T-helper 2 cell treated with Interferon-gamma antibody and Interleukin-4, amounts not matched to agents 5 μg/mL and 100 μg/mL, for 36 hours (primary cell): ENCODE measurements at regions not wholly inside any gene's neighbourhood (a gene's known extent, or its start where the extent isn't known, plus 50 kb on each side); places are given as distances from the start of the nearest gene placed in this dataset.

Experiments
- DNase-seq: peaks from one replicate; pipeline ENCODE4 v3.0.0; 2021; ENCODE audit warnings: low spot score
- H3K27ac Mint-ChIP-seq: one replicate; pipeline ENCODE4 v1.8.0; 2021; ENCODE audit warnings: mild to moderate bottlenecking, mixed read lengths
- H3K27me3 Mint-ChIP-seq: one replicate; pipeline ENCODE4 v1.8.0; 2021; ENCODE audit warnings: low read depth, mixed read lengths
- H3K36me3 Mint-ChIP-seq: one replicate; pipeline ENCODE4 v1.8.0; 2021; ENCODE audit warnings: low read depth, mixed read lengths
- H3K4me1 Mint-ChIP-seq: one replicate; pipeline ENCODE4 v1.8.0; 2021; ENCODE audit warnings: low read depth, mixed read lengths
- H3K4me3 Mint-ChIP-seq: one replicate; pipeline ENCODE4 v1.8.0; 2022; ENCODE audit warnings: mild to moderate bottlenecking, moderate library complexity, mixed read lengths
- H3K9me3 Mint-ChIP-seq: one replicate; pipeline ENCODE4 v1.8.0; 2021; ENCODE audit warnings: mixed read lengths

GRCh38 chr3:1752205-1752604 is 346.5 kb upstream of the CNTN4 start:
- H3K4me3 Mint-ChIP-seq: no peak overlapping the region
- no peaks in the 10 kb centered on the region for H3K4me1 Mint-ChIP-seq
- H3K36me3 Mint-ChIP-seq: no peaks in the 10 kb centered on the region
- H3K27ac Mint-ChIP-seq: no peak overlapping the region
- no peaks in the 10 kb centered on the region for H3K27me3 Mint-ChIP-seq
- no peak for DNase-seq
- peaks cover 27% of the 10 kb centered on the region for H3K9me3 Mint-ChIP-seq

- Mint-ChIP-seq H3K4me3 (no peak overlapping the region), H3K9me3 (peaks cover 11% of the 10 kb centered on the region), H3K4me1 (no peaks in the 10 kb centered on the region), H3K27ac (no peak overlapping the region), H3K36me3 (no peaks in the 10 kb centered on the region), H3K27me3 (no peaks in the 10 kb centered on the region)
- DNase-seq: no peak
Observed at GRCh38 chr3:1766384-1766783, 332.3 kb upstream of the CNTN4 start.

GRCh38 chr3:1773679-1774078 is 325.0 kb upstream of the CNTN4 start:
- no peak for DNase-seq
- Mint-ChIP-seq H3K4me1 (no peaks in the 10 kb centered on the region), H3K9me3 (peaks cover 22% of the 10 kb centered on the region), H3K36me3 (no peaks in the 10 kb centered on the region), H3K4me3 (no peak overlapping the region), H3K27me3 (no peaks in the 10 kb centered on the region), H3K27ac (no peak overlapping the region)

- H3K4me1 Mint-ChIP-seq: no peaks in the 10 kb centered on the region
- H3K27ac Mint-ChIP-seq: no peak overlapping the region
- H3K36me3 Mint-ChIP-seq: no peaks in the 10 kb centered on the region
- no peaks in the 10 kb centered on the region for H3K27me3 Mint-ChIP-seq
- peaks cover 19% of the 10 kb centered on the region for H3K9me3 Mint-ChIP-seq
- no peak overlapping the region for H3K4me3 Mint-ChIP-seq
- no peak for DNase-seq
Observed at GRCh38 chr3:1774597-1774996, 324.1 kb upstream of the CNTN4 start.

- Mint-ChIP-seq H3K9me3 (peaks cover 15% of the 10 kb centered on the region), H3K4me1 (no peaks in the 10 kb centered on the region), H3K27me3 (no peaks in the 10 kb centered on the region), H3K27ac (no peak overlapping the region), H3K4me3 (no peak overlapping the region), H3K36me3 (no peaks in the 10 kb centered on the region)
- no peak for DNase-seq
Observed at GRCh38 chr3:1775321-1775720, 323.3 kb upstream of the CNTN4 start.

GRCh38 chr3:1783995-1784394 is 314.7 kb upstream of the CNTN4 start:
- DNase-seq: no peak
- no peaks in the 10 kb centered on the region for H3K36me3 Mint-ChIP-seq
- peaks cover 2% of the 10 kb centered on the region for H3K9me3 Mint-ChIP-seq
- H3K27ac Mint-ChIP-seq: no peak overlapping the region
- H3K4me1 Mint-ChIP-seq: no peaks in the 10 kb centered on the region
- no peak overlapping the region for H3K4me3 Mint-ChIP-seq
- H3K27me3 Mint-ChIP-seq: no peaks in the 10 kb centered on the region

GRCh38 chr3:1787094-1787493 is 311.6 kb upstream of the CNTN4 start:
- peaks cover 8% of the 10 kb centered on the region for H3K9me3 Mint-ChIP-seq
- H3K27ac Mint-ChIP-seq: no peak overlapping the region
- H3K27me3 Mint-ChIP-seq: no peaks in the 10 kb centered on the region
- H3K4me3 Mint-ChIP-seq: no peak overlapping the region
- no peaks in the 10 kb centered on the region for H3K36me3 Mint-ChIP-seq
- H3K4me1 Mint-ChIP-seq: no peaks in the 10 kb centered on the region
- DNase-seq: no peak

- Mint-ChIP-seq H3K36me3 (no peaks in the 10 kb centered on the region), H3K4me1 (no peaks in the 10 kb centered on the region), H3K27me3 (no peaks in the 10 kb centered on the region), H3K9me3 (peaks cover 12% of the 10 kb centered on the region), H3K27ac (no peak overlapping the region), H3K4me3 (no peak overlapping the region)
- DNase-seq: no peak
Observed at GRCh38 chr3:1792466-1792865, 306.2 kb upstream of the CNTN4 start.

- DNase-seq: no peak
- Mint-ChIP-seq H3K4me3 (no peak overlapping the region), H3K36me3 (no peaks in the 10 kb centered on the region), H3K27me3 (no peaks in the 10 kb centered on the region), H3K4me1 (no peaks in the 10 kb centered on the region), H3K27ac (no peak overlapping the region), H3K9me3 (peaks cover 21% of the 10 kb centered on the region)
Observed at GRCh38 chr3:1798711-1799405, 299.8 kb upstream of the CNTN4 start.

- H3K27ac Mint-ChIP-seq: no peak overlapping the region
- no peak overlapping the region for H3K4me3 Mint-ChIP-seq
- peaks cover 59% of the 10 kb centered on the region for H3K9me3 Mint-ChIP-seq
- no peaks in the 10 kb centered on the region for H3K4me1 Mint-ChIP-seq
- H3K27me3 Mint-ChIP-seq: no peaks in the 10 kb centered on the region
- DNase-seq: no peak
- H3K36me3 Mint-ChIP-seq: no peaks in the 10 kb centered on the region
Observed at GRCh38 chr3:1805331-1805730, 293.3 kb upstream of the CNTN4 start.

GRCh38 chr3:1808590-1808989 is 290.1 kb upstream of the CNTN4 start:
- Mint-ChIP-seq H3K27ac (no peak overlapping the region), H3K4me1 (no peaks in the 10 kb centered on the region), H3K27me3 (no peaks in the 10 kb centered on the region), H3K4me3 (no peak overlapping the region), H3K9me3 (peaks cover 56% of the 10 kb centered on the region), H3K36me3 (no peaks in the 10 kb centered on the region)
- DNase-seq: no peak

- no peaks in the 10 kb centered on the region for H3K36me3 Mint-ChIP-seq
- H3K4me3 Mint-ChIP-seq: no peak overlapping the region
- DNase-seq: no peak
- H3K27ac Mint-ChIP-seq: no peak overlapping the region
- no peaks in the 10 kb centered on the region for H3K27me3 Mint-ChIP-seq
- H3K9me3 Mint-ChIP-seq: peaks cover 8% of the 10 kb centered on the region
- no peaks in the 10 kb centered on the region for H3K4me1 Mint-ChIP-seq
Observed at GRCh38 chr3:1823867-1824266, 274.8 kb upstream of the CNTN4 start.

GRCh38 chr3:1824359-1824758 is 274.3 kb upstream of the CNTN4 start:
- no peaks in the 10 kb centered on the region for H3K27me3 Mint-ChIP-seq
- no peak for DNase-seq
- H3K27ac Mint-ChIP-seq: no peak overlapping the region
- peaks cover 8% of the 10 kb centered on the region for H3K9me3 Mint-ChIP-seq
- H3K4me1 Mint-ChIP-seq: no peaks in the 10 kb centered on the region
- no peak overlapping the region for H3K4me3 Mint-ChIP-seq
- H3K36me3 Mint-ChIP-seq: no peaks in the 10 kb centered on the region

GRCh38 chr3:1828519-1828918 is 270.1 kb upstream of the CNTN4 start:
- DNase-seq: no peak
- Mint-ChIP-seq H3K27ac (no peak overlapping the region), H3K36me3 (no peaks in the 10 kb centered on the region), H3K4me1 (no peaks in the 10 kb centered on the region), H3K4me3 (no peak overlapping the region), H3K27me3 (no peaks in the 10 kb centered on the region), H3K9me3 (peaks cover 13% of the 10 kb centered on the region)

- Mint-ChIP-seq H3K27me3 (no peaks in the 10 kb centered on the region), H3K4me1 (no peaks in the 10 kb centered on the region), H3K4me3 (no peak overlapping the region), H3K9me3 (peaks cover 5% of the 10 kb centered on the region), H3K36me3 (no peaks in the 10 kb centered on the region), H3K27ac (no peak overlapping the region)
- no peak for DNase-seq
Observed at GRCh38 chr3:1830851-1831250, 267.8 kb upstream of the CNTN4 start.
